Spinal cord (tissue), 9 donors: ENCODE measurements at regions not wholly inside any gene's neighbourhood (a gene's known extent, or its start where the extent isn't known, plus 50 kb on each side); places are given as distances from the start of the nearest gene placed in this dataset.
"Not testable (repeated sequence)": the region's sequence is repeated elsewhere in the genome, so short reads cannot be mapped to it uniquely, and the experiment has no call there.

Experiments
- DNase-seq, 6 donors: peaks; one replicate each; pipeline versions ENCODE4 v3.0.0 to v3.0.0-alpha.2; 2013 to 2015; ENCODE audit warnings: low spot score in 6 of 6, low read depth in 4 of 6
- H3K27ac ChIP-seq: one replicate; pipeline ENCODE4 v1.5.1; 2013; ENCODE audit warnings: low read depth, low read length, control low read depth
- H3K27me3 ChIP-seq: one replicate; pipeline ENCODE4 v1.6.1; 2013; ENCODE audit warnings: low read length; ENCODE audit not compliant: control insufficient read depth, insufficient read depth
- H3K36me3 ChIP-seq: one replicate; pipeline ENCODE4 v1.6.1; 2013; ENCODE audit warnings: low read length; ENCODE audit not compliant: control insufficient read depth, insufficient read depth
- H3K4me1 ChIP-seq: one replicate; pipeline ENCODE4 v1.6.1; 2013; ENCODE audit warnings: low read length; ENCODE audit not compliant: control insufficient read depth, insufficient read depth
- H3K4me3 ChIP-seq: one replicate; pipeline ENCODE4 v1.5.1; 2013; ENCODE audit warnings: low read depth, low read length, control low read depth
- H3K9me3 ChIP-seq: one replicate; pipeline ENCODE4 v1.6.1; 2013; ENCODE audit warnings: low read length; ENCODE audit not compliant: control insufficient read depth, insufficient read depth
- WGBS: methylation state at CpG from one replicate; pipeline ENCODE4 v1.1.5; 2013; ENCODE audit warnings: missing lambda C conversion rate; ENCODE audit not compliant: insufficient coverage; 5-methylcytosine and 5-hydroxymethylcytosine counted together
- donor health status: healthy.

DNA sequence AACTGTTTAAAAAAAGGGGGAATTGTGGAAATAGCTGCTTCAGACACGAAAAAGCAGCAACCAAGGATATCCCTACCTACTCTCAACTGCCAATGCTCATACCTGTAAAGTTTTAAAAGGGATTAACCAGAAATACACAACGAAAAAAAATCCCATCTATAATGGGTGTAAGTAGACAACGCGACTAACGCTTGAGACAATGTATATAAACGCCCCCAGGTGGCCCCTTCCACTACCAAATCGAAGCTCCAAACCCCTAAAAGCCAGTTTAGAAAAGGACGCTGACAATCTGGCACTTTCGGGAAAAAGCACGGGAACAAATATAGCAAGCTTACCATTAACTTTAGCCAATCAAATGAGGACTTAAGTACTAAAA is 94.5 kb upstream of the BTN3A2 start:
- peak overlapping the region; percentile 98 for H3K27ac ChIP-seq
- peaks cover 22% of the 10 kb centered on the region for H3K4me1 ChIP-seq
- 0% methylated on average over 2 of the region's 10 CpGs for WGBS
- H3K4me3 ChIP-seq: peak overlapping the region; percentile 73
- DNase-seq: no peak
- H3K36me3 ChIP-seq: no peaks in the 10 kb centered on the region
- H3K27me3 ChIP-seq: peaks cover 8% of the 10 kb centered on the region
- no peaks in the 10 kb centered on the region for H3K9me3 ChIP-seq

GRCh38 chr6:26270903-26271667 is 93.9 kb upstream of the BTN3A2 start:
- H3K27ac ChIP-seq: peak overlapping the region; percentile 98
- peak overlapping the region; percentile 73 for H3K4me3 ChIP-seq
- no peaks in the 10 kb centered on the region for H3K9me3 ChIP-seq
- DNase-seq: peak; percentile 85 to 97 (median 90)
- peaks cover 8% of the 10 kb centered on the region for H3K27me3 ChIP-seq
- H3K36me3 ChIP-seq: no peaks in the 10 kb centered on the region
- peaks cover 22% of the 10 kb centered on the region for H3K4me1 ChIP-seq
- WGBS: under 1% methylated on average over 45 of the region's 49 CpGs

DNA sequence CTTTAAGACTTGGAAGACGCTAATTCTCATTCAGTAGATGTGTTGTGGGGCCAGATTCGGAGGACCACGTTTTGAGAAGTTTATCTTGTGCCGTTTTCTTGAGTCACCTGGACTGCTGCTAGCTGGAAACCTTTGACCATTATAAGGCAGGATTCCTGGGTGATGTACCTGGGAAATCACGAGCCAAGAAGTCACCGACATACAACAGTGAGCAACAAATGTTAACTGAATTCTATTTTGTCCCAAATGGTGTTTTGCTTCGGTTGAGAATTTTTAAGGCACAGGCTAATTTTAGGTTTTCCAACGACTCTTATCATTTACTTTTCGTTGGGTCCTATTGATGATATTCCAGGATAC is 93.4 kb upstream of the BTN3A2 start:
- peak overlapping the region; percentile 98 for H3K27ac ChIP-seq
- H3K36me3 ChIP-seq: no peaks in the 10 kb centered on the region
- 0% methylated on average over 8 of the region's 9 CpGs for whole genome bisulfite sequencing
- peaks cover 22% of the 10 kb centered on the region for H3K4me1 ChIP-seq
- no peak for DNase-seq
- peak overlapping the region; percentile 73 for H3K4me3 ChIP-seq
- no peaks in the 10 kb centered on the region for H3K9me3 ChIP-seq
- H3K27me3 ChIP-seq: peaks cover 8% of the 10 kb centered on the region

- WGBS: under 1% methylated on average over 26 of the region's 31 CpGs
- Histone ChIP-seq H3K9me3 (no peaks in the 10 kb centered on the region), H3K36me3 (no peaks in the 10 kb centered on the region), H3K4me1 (peaks cover 22% of the 10 kb centered on the region), H3K27ac (peak overlapping the region; percentile 98), H3K4me3 (peak overlapping the region; percentile 73), H3K27me3 (peaks cover 8% of the 10 kb centered on the region)
- DNase-seq: no peak
These were observed 92.8 kb upstream of the BTN3A2 start for GRCh38 chr6:26272171-26272637.

DNA sequence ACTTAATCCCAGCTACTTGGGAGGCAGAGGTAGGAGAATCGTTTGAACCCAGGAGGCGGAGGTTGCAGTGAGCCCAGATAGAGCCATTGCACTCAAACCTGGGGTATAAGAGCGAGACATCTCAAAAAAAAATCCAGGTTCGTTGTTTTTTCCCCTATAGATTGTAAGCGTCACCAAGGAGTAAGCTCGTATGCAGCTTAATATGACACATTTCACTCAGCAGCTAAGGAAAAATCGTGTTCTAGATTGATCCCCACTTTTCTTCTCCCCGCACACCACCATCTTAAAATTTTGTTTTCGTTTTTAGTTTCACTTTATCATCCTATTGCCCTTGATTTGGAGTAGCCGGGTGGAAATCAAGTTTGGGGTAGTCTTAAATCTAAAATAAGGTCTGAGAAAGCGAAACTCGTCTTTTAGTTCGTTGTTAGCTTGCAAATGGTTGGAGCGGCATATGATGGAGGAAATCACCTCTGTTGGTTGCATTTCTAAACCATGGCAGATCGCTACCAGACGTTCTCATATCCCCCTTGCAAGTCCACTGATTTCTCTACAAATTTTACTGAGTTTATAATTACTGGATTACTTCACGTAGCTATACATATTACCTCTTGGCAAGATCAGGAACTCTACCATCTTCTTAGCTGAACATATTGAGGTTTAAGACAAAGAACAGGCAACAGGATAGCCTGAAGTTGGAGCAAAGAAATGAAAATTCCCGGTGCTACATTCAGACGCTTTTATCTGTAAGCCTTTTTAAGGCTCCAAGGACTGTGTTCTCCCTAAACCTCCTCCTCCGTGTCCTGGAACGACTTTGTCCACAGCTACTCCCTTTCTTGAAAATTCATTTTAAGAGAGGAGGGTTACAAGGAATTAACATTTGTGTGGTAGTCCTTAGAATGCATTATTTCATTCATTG is 91.1 kb upstream of the BTN3A2 start:
- Histone ChIP-seq H3K27ac (peak overlapping the region; percentile 98), H3K9me3 (no peaks in the 10 kb centered on the region), H3K36me3 (no peaks in the 10 kb centered on the region), H3K4me3 (peak overlapping the region; percentile 73), H3K4me1 (peaks cover 22% of the 10 kb centered on the region), H3K27me3 (peaks cover 8% of the 10 kb centered on the region)
- peak in 2 of 6 donors; percentile 39 to 54 for DNase-seq
- 14% methylated on average over 8 of the region's 21 CpGs for WGBS

GRCh38 chr6:26275663-26276062 is 89.3 kb upstream of the BTN3A2 start:
- WGBS: 43% methylated on average over 1 of the region's 2 CpGs
- H3K36me3 ChIP-seq: no peaks in the 10 kb centered on the region
- peaks cover 22% of the 10 kb centered on the region for H3K4me1 ChIP-seq
- no peak overlapping the region for H3K27ac ChIP-seq
- H3K4me3 ChIP-seq: no peak overlapping the region
- H3K27me3 ChIP-seq: peaks cover 8% of the 10 kb centered on the region
- no peaks in the 10 kb centered on the region for H3K9me3 ChIP-seq
- no peak for DNase-seq

DNA sequence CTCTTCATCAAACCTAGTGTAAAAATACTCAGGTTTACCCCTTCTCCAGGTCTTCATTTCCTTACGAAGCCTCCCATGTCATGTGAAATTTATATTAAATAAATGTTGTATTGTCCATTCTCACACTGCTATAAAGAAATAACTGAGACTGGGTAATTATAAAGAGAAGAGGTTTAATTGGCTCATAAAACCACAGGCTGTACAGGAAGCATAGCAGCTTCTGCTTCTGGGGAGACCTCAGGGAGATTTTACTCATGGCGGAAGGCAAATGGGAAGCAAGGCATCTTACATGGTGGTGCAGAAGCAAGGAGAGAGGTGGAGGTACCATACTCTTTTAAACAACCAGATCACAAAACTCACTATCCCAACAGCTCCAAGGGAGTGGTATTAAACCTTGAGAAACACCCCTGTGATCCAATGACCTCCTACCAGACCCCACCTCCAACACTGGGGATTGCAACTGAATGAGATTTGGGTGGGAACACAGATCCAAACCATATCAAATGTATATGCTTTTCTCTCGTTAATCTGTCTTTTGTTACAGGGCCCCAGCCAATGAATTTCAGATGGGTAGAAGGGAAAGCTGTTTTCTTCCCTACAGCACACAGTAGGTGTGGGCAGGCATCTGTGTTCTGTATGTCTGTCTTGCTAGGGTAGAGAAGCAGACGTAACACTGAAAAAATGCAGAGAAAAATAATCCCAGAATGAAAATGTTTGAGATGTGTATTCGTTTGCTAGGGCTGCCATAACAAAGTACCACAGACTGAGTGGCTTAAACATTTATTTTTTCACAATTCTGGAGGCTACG is 88.0 kb upstream of the BTN3A2 start:
- no peaks in the 10 kb centered on the region for H3K36me3 ChIP-seq
- H3K4me1 ChIP-seq: peaks cover 14% of the 10 kb centered on the region
- H3K9me3 ChIP-seq: no peaks in the 10 kb centered on the region
- DNase-seq: no peak
- peaks cover 8% of the 10 kb centered on the region for H3K27me3 ChIP-seq
- H3K27ac ChIP-seq: no peak overlapping the region
- WGBS: 100% methylated on average over 2 of the region's 6 CpGs
- H3K4me3 ChIP-seq: no peak overlapping the region

DNA sequence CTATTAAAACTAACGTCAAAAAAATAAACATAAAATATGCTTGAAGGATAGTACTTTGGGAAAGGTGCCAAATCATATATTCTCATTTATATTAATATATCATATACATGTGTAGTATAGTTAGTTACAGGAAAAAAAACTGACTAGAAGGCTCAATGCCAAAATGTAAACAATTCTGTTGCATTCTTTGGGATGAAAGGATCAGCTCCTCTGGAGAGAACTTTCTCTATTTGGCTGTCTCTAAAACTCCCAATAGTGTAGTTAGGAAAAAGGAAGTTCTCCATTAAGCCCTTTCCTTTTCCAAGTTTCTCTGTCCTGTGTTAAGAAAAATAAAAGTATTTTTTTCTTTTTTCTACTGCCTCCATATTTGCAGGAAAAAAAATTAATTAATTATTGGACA is 86.5 kb upstream of the BTN3A2 start:
- no peak overlapping the region for H3K27ac ChIP-seq
- no peak for DNase-seq

DNA sequence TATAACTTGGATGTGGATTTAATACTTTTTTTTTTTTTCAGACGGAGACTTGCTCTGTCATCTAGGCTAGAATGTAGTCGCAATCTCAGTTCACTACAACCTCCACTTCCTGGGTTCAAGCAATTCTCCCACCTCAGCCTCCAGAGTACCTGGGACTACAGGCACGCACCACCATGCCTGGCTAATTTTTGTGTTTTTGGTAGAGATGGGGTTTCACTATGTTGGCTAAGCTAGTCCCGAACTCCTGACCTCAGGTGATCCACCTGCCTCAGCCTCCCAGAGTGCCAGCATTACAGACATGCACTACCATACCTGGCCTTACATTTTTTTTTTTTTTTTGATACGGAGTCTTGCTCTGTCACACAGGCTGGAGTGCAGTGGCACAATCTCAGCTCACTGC is 85.6 kb upstream of the BTN3A2 start:
- H3K27me3 ChIP-seq, H3K9me3 ChIP-seq, DNase-seq, H3K4me1 ChIP-seq, H3K4me3 ChIP-seq, H3K27ac ChIP-seq, H3K36me3 ChIP-seq: not testable (repeated sequence)
- no CpG with 5 or more reads among the region's 5 CpGs for WGBS

More for the DNA sequence above, 86.5 kb upstream of the BTN3A2 start:
- H3K36me3 ChIP-seq: no peaks in the 10 kb centered on the region
- H3K27me3 ChIP-seq: peaks cover 6% of the 10 kb centered on the region
- H3K4me1 ChIP-seq: peaks cover 2% of the 10 kb centered on the region
- no peak overlapping the region for H3K4me3 ChIP-seq
- H3K9me3 ChIP-seq: no peaks in the 10 kb centered on the region
- WGBS: no CpG with 5 or more reads among the region's 1 CpG
